SHP77 treated with DMSO at 0.1 percent for 48 hours (cell line): ENCODE measurements at regions not wholly inside any gene's neighbourhood (a gene's known extent, or its start where the extent isn't known, plus 50 kb on each side); places are given as distances from the start of the nearest gene placed in this dataset.

Experiments
- DNase-seq: peaks from one replicate; lab custom pipeline; 2025; lab: John Stamatoyannopoulos, UW

DNA sequence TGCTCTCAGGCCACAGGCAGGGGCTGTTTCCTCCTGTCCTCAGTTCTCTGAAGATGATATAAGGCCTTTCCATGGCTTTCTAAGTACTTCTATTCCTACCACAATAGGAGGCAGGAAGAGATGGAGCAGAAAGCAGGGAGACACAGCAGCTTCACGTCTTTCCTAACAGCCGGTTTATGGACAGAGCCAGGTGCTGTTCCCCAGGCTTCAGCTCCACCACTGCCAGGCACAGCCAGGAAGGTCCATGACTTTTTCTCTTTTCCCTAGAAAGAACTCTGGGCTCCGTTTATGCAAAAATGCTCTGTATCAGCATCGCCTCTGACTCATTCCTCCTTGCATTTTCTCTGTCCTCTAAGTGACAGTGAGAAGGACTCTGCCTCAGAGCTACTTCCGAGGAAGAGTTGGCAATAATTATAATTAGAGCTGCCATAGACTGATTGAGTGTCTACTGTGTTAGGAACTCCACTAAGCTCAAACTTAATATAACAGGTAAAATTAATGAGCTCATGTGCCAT lies 478.5 kb downstream of the RASEF start:
- no peak for DNase-seq

GRCh38 chr9:82586918-82587356 lies 476.0 kb downstream of the RASEF start:
- DNase-seq, result no peak

- DNase-seq, result no peak
Measured at GRCh38 chr9:82588301-82589180, 474.4 kb downstream of the RASEF start.

DNA sequence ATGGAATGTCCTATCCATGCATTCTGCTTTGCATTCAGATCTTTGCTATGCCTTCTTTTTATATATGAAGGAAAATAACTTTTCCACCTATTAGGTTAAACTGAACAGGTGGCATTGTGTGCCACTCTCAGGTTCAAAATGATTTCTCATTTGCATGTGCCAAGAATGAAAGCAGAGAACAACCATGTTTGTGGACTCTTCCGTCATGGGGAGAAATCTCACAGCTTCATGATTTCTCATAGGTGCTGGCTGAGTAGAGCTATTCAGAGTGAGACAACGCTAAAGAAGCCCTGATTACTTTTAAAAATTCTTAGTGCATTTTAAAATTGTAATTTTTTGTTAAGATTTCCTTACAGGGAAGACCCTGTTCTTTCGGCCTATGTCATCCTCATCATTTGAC lies 472.1 kb downstream of the RASEF start:
- DNase-seq, result no peak

- DNase-seq, result no peak
Measured at GRCh38 chr9:82593501-82593900, 469.4 kb downstream of the RASEF start.

GRCh38 chr9:82597241-82598203 lies 465.4 kb downstream of the RASEF start:
- DNase-seq, result peak; percentile 26

DNA sequence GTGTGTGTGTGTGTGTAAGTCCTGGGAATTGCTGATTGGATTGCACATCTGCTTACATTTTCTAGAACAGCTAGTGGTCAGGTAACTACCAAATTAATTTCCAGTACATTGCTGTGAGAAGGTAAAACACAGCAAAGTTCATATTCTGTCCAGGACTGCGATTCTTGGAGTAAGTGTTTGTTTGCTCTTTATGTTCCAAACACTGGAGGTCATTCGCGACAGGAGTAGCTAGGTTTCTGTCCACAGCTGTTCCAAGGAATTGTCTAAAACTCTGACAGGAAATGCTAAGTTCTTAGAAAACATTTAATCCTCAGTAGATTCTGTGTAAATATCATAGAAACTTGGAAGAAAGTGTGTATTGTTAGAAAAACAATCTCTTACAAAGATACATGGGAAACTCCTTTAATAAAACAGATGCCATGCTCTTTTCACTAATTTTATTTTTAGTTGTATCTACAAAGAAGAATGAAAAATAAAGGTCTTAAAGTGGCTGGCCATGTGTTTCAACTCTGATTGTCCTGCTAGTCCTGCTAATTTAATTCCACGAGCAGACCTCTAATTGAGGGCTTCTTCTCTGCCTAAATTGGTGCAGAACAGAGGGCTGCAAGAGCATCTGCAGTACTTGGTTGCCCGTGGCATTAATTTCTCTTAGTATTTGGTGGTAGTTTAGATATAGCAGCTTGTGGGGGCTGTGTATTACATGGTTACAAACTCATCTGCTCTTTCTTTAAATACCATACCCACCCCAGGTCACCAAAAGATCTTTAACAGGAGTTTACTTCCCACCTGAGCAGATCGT lies 464.5 kb downstream of the RASEF start:
- no peak for DNase-seq

DNA sequence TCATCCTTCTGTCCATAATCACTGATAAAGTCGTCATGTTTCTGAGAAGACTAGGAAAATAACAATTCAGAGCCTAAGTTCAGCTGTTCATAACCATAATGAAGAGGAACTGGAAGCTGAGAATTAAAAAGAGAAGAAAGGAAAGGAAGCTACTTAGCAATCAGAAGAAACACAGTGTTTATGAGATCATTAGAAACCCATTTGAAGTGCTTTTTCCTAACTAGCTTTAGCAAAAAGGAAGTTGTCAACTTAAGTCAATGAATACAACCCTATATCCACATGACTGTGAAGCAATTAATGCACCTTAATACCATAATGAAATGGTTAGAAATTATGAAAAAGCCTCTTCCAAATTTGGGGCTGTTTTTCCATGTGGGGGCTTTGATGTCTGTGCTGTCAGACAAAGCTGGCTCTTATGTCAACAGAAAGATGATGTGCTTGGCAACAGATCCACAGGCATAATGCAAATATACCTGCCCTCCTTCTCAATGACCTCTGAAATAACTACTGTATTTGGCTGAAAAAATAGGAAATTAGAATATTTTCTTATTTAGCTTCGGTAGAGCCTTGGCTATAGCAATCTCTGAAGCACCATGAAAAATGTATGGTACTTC lies 463.5 kb downstream of the RASEF start:
- DNase-seq, result no peak

DNA sequence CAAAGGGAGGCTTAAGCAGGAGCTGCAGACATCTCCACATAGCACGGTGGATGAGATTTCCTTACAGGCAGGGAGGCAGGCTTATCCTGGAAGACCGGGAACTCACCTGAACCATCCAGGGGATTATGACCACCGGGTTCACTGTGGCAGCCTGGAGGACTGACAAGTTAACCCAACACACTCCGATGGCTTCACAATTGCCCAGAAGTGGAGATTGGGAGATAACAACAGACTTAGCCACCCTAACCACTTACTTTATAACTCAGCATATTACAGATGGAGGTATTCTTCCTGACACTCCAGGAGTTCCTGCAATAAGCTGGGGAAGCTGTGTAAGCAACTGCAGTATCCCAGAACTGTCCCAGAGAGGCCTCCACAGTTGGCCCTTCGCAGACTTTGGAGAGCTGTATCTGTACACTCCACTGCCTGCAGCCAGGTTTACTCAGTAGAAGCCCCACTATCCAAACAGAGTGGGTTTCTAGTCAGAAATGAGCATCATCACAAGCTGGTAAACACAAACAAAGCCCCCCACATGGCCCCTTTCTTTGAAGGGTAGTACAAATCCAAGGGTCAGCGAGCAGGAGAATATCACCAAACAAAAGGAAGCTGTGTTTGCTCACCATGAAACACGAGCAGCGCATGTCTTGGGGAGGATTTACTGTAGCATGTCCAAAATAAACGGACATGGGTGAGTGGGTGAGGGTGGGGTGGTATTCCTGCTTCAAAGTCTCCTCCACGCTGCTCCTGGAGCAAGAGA lies 462.2 kb downstream of the RASEF start:
- no peak for DNase-seq

DNA sequence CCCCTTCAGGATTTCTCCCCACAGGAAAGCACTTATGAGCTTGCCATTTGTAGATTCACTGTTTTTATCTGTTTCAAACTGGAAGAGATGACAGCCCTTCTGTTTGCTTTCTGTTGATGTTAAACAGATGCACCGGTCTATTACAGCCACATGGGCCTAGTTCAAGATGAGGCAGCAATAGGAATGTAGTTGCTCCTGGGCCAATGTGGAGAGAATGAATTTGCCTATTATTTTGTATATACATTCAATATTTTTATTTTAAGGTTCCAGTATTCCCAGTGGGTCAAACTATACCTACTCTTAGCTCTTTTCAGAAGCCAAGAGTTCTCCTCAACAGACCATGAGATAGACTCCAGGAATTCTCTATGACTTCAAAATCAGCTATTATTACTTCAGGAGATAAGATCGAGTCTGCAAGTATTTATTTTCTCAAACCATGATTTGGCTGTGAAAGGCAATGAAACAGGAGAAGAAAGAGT lies 461.6 kb downstream of the RASEF start:
- no peak for DNase-seq

DNA sequence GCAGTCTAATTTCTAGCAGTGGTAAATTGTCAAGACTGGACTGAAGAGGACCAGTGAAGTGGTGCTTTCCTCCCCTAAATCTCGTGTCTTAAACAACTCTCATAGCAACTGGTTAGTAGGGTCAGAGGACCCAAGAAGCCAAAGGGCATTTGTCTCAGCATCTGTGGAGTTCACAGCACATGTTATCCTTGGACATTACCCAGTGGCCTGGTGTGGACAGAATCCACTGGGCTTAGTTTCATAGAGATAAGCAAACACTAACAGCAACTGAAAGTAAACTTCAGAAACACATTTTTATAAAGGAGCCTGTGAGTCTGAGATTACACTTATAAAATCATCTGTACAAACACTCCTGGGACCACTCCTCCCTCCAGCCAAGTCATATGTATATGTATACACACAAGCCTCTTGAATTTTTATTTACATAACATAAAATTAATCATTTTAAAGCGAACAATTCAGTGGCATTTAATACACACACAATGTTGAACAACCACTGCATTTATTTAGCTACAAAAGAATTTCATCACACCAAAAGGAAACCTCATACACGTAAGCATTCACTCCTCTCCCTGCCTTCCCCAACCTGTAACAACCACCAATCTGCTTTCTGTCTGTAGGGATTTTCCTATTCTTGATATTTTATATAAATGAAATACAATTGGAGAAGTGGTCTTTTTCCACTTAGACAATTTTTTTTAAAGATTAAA lies 457.8 kb downstream of the RASEF start:
- no peak for DNase-seq

GRCh38 chr9:82605657-82606031 lies 457.3 kb downstream of the RASEF start:
- no peak for DNase-seq

- no peak for DNase-seq
Measured at GRCh38 chr9:82606071-82606470, 456.9 kb downstream of the RASEF start.

GRCh38 chr9:82606492-82607382 lies 456.2 kb downstream of the RASEF start:
- DNase-seq, result no peak

DNA sequence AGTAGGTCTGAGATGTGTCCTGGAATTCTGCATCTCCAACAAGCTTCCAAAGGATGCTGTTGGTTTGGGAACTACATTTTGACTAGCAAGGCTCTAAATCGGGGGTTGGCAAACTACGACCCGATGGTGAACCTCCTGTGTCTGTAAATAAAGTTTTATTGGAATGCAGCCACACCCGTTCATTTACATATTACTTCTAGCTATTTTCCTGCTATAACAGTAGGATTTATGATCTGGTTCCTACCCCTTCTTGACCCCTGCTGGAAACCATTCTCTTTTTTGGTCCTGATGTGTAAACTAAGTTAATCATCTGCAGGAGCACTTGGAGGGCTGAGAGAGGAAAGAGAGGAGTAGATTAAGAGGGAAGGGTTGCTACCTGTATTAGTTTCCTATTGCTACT lies 454.5 kb downstream of the RASEF start:
- DNase-seq, result no peak

GRCh38 chr9:82612942-82613341 lies 450.0 kb downstream of the RASEF start:
- no peak for DNase-seq

DNA sequence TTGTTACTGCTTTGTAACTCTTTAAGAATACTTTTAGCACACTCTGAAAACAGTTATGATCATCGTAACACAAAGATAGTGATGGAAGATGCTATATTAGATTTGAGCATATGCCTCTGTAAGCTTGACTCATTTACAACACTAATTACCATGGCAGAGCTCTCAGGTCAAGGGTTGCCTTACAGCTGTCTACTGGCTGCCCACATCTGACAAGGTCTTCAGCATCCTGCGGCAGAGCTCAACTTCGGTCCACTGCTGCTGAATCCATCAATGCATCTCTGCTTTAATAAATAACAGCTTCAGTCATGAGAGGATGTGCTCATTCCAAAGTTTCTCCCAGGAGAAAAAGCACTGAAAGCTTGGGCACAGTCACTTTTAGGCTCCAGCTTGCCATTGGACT lies 449.4 kb downstream of the RASEF start:
- no peak for DNase-seq

- DNase-seq, result no peak
Measured at GRCh38 chr9:82616545-82616944, 446.4 kb downstream of the RASEF start.

DNA sequence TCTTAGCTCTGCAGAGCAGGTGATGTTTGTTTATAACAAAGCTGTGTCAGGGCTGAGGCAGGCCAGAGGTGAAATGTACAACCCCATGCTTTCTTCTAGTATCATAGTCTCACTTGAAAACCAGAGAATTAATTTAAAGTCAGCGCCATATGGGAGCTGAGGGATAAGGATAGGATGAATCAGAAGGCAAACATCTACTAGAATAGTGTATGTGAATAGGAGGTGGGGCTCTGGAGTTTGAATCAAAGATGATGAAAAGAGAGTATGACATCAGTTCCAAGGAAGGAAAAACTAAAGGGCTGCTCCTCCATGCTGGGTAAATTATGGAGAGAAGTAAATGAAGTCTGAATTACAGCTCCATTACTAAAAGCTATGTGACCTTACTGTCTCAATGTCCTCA lies 441.5 kb downstream of the RASEF start:
- no peak for DNase-seq
